ENCODE measurements at regions not wholly inside any gene's neighbourhood (a gene's known extent, or its start where the extent isn't known, plus 50 kb on each side); places are given as distances from the start of the nearest gene placed in this dataset.

- no peaks in the 10 kb centered on the region for H3K9me3 ChIP-seq (replicated peaks; ENCODE audit: insufficient read depth, low read length)
- H3F3A ChIP-seq (ENCODE audit: insufficient read depth, low read length), result no peaks in the 10 kb centered on the region
- TF ChIP-seq, protein P1, sequence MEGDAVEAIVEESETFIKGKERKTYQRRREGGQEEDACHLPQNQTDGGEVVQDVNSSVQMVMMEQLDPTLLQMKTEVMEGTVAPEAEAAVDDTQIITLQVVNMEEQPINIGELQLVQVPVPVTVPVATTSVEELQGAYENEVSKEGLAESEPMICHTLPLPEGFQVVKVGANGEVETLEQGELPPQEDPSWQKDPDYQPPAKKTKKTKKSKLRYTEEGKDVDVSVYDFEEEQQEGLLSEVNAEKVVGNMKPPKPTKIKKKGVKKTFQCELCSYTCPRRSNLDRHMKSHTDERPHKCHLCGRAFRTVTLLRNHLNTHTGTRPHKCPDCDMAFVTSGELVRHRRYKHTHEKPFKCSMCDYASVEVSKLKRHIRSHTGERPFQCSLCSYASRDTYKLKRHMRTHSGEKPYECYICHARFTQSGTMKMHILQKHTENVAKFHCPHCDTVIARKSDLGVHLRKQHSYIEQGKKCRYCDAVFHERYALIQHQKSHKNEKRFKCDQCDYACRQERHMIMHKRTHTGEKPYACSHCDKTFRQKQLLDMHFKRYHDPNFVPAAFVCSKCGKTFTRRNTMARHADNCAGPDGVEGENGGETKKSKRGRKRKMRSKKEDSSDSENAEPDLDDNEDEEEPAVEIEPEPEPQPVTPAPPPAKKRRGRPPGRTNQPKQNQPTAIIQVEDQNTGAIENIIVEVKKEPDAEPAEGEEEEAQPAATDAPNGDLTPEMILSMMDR (IDR thresholded peaks at IDR 0.05; ENCODE audit: low read length), result no peak
- TF ChIP-seq EZH2 (optimal IDR thresholded peaks at IDR 0.05; ENCODE audit: low read depth, low read length) (no peak), EZH2phosphoT487 (IDR thresholded peaks at IDR 0.05; ENCODE audit: low read length) (no peak)
- no peaks in the 10 kb centered on the region for H3K27me3 ChIP-seq (replicated peaks; ENCODE audit: insufficient read depth, low read length)
- DNase-seq, result no peak
- H3K4me1 ChIP-seq (ENCODE audit: low read length), result no peaks in the 10 kb centered on the region
- H4K20me1 ChIP-seq (ENCODE audit: insufficient read depth, low read length), result no peaks in the 10 kb centered on the region
- H3K4me3 ChIP-seq (ENCODE audit: low read length), result no peak overlapping the region
- no peak overlapping the region for H2AFZ ChIP-seq (ENCODE audit: low read length)
- H3K79me2 ChIP-seq (ENCODE audit: low read length), result no peaks in the 10 kb centered on the region
- H3K9ac ChIP-seq (ENCODE audit: low read length), result no peak overlapping the region
- no peak overlapping the region for H3K4me2 ChIP-seq (ENCODE audit: low read depth, low read length)
- no peaks in the 10 kb centered on the region for H3K9me2 ChIP-seq (replicated peaks; ENCODE audit: insufficient read depth, low read length)
- no peak overlapping the region for H3K27ac ChIP-seq (ENCODE audit: low read length)
- H3K36me3 ChIP-seq (replicated peaks; ENCODE audit: insufficient read depth, low read length), result no peaks in the 10 kb centered on the region
Measured at GRCh38 chr2:71767663-71768062, 314.3 kb downstream of the DYSF start.

GRCh38 chr2:71759060-71759459 lies 305.7 kb downstream of the DYSF start:
- DNase-seq, result no peak
- Histone ChIP-seq H3K9me3 (replicated peaks; ENCODE audit: insufficient read depth, low read length) (no peaks in the 10 kb centered on the region), H3K27ac (ENCODE audit: low read length) (no peak overlapping the region), H3F3A (ENCODE audit: insufficient read depth, low read length) (no peaks in the 10 kb centered on the region), H3K36me3 (replicated peaks; ENCODE audit: insufficient read depth, low read length) (no peaks in the 10 kb centered on the region), H3K9me2 (replicated peaks; ENCODE audit: insufficient read depth, low read length) (no peaks in the 10 kb centered on the region), H3K27me3 (replicated peaks; ENCODE audit: insufficient read depth, low read length) (no peaks in the 10 kb centered on the region), H3K4me2 (ENCODE audit: low read depth, low read length) (no peak overlapping the region), H3K79me2 (ENCODE audit: low read length) (no peaks in the 10 kb centered on the region), H3K4me3 (ENCODE audit: low read length) (no peak overlapping the region), H3K4me1 (ENCODE audit: low read length) (no peaks in the 10 kb centered on the region), H2AFZ (ENCODE audit: low read length) (no peak overlapping the region), H3K9ac (ENCODE audit: low read length) (no peak overlapping the region), H4K20me1 (ENCODE audit: insufficient read depth, low read length) (no peaks in the 10 kb centered on the region)
- TF ChIP-seq, protein P1 (IDR thresholded peaks at IDR 0.05; ENCODE audit: low read length), result no peak
- TF ChIP-seq EZH2phosphoT487 (IDR thresholded peaks at IDR 0.05; ENCODE audit: low read length), result no peak
- TF ChIP-seq EZH2 (optimal IDR thresholded peaks at IDR 0.05; ENCODE audit: low read depth, low read length), result no peak

DNA sequence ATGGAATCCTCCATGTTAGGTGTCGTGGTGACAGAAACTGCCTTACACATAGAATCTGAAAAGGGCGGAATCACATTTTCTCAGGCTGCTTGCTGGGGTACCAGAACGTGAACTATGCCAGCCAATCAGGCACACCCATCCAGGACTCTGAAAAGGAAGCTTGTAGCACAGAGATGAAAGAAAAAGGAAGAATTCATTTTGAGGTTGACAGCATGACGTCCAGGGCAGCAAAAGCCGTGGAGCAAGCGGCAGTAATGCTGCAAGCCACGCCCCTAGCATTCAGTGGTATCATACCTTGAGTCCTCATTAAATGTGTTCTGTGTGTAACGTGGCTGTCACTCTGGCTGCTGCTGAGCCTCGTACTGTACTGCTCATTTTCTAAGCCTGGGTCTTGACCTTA lies 304.0 kb downstream of the DYSF start:
- Histone ChIP-seq H2AFZ (ENCODE audit: low read length) (no peak overlapping the region), H3K9me2 (replicated peaks; ENCODE audit: insufficient read depth, low read length) (no peaks in the 10 kb centered on the region), H3K9me3 (replicated peaks; ENCODE audit: insufficient read depth, low read length) (no peaks in the 10 kb centered on the region), H3K9ac (ENCODE audit: low read length) (no peak overlapping the region), H3K27ac (ENCODE audit: low read length) (no peak overlapping the region), H3K79me2 (ENCODE audit: low read length) (no peaks in the 10 kb centered on the region), H4K20me1 (ENCODE audit: insufficient read depth, low read length) (no peaks in the 10 kb centered on the region), H3K36me3 (replicated peaks; ENCODE audit: insufficient read depth, low read length) (no peaks in the 10 kb centered on the region), H3K4me1 (ENCODE audit: low read length) (no peaks in the 10 kb centered on the region), H3K4me3 (ENCODE audit: low read length) (no peak overlapping the region), H3K4me2 (ENCODE audit: low read depth, low read length) (no peak overlapping the region), H3F3A (ENCODE audit: insufficient read depth, low read length) (no peaks in the 10 kb centered on the region), H3K27me3 (replicated peaks; ENCODE audit: insufficient read depth, low read length) (no peaks in the 10 kb centered on the region)
- no peak for TF ChIP-seq EZH2phosphoT487 (IDR thresholded peaks at IDR 0.05; ENCODE audit: low read length)
- TF ChIP-seq, protein P1 (IDR thresholded peaks at IDR 0.05; ENCODE audit: low read length), result no peak
- TF ChIP-seq EZH2 (optimal IDR thresholded peaks at IDR 0.05; ENCODE audit: low read depth, low read length), result no peak
- DNase-seq, result no peak

Measured in MM.1S (cell line).